K562 (cell line): ENCODE measurements at regions not wholly inside any gene's neighbourhood (a gene's known extent, or its start where the extent isn't known, plus 50 kb on each side); places are given as distances from the start of the nearest gene placed in this dataset.
A peak's percentile ranks its signal among the peaks of the same experiment; 100 is the strongest.

Source experiments
- ATAC-seq: fragments of 200-7000 bp; cut with Tn5 transposase; 3 replicates; pipeline ENCODE4 v1.9.1; 2020; ENCODE audit warnings: moderate library complexity
- BruUV-seq: library from RNA; stranded (reverse); fragments of 400-500 nt; replicated peaks from 2 replicates; lab custom pipeline; 2021; lab: Mats Ljungman, UMichigan
- CTCF ChIA-PET: fragments of 300-600 bp; formaldehyde crosslinking; extraction: SDS; loops from one replicate; lab custom pipeline; 2021; ENCODE audit warnings: low intra/inter-chr PET ratio; lab: Yijun Ruan, JAX
- POLR2A ChIA-PET: fragments of 300-600, 350-650 bp; sonication (Branson Sonifier 250); formaldehyde crosslinking; extraction: SDS; loops from one replicate; lab custom pipeline; 2021; ENCODE audit warnings: antibody characterized with exemption, inconsistent platforms; lab: Yijun Ruan, JAX
- DNase-seq, 4 experiments: peaks; one replicate each; pipeline versions ENCODE4 v3.0.0 to v3.0.0-alpha.2; 2011 to 2018; ENCODE audit warnings: low spot score in 3 of 4, mixed read lengths in 3 of 4; ENCODE audit errors: extremely low read depth in 1 of 4
- FAIRE-seq: peaks from 2 replicates; lab custom pipeline; 2011; peaks lifted over from hg19 to GRCh38; lab: Jason Lieb, UNC
- H2AFZ ChIP-seq: 2 replicates; pipeline ENCODE4 v1.6.0; 2011; ENCODE audit warnings: low read depth, low read length, control low read depth, inconsistent platforms
- H3K27ac ChIP-seq: fragments of 200-600 bp; 3 replicates; pipeline ENCODE4 v1.8.0; 2011; ENCODE audit warnings: low read depth, mild to moderate bottlenecking, control low read depth, inconsistent platforms, low read length, moderate library complexity, mixed read lengths; ENCODE audit errors: extremely low read depth
- H3K27me3 ChIP-seq, 2 experiments: fragments of 300-600 bp in 1 of 2; 2 replicates in 1 of 2; 3 replicates in 1 of 2; pipeline versions ENCODE4 v1.6.0 to v1.8.0; 2011; ENCODE audit warnings: inconsistent platforms in 2 of 2, low read length in 2 of 2, mild to moderate bottlenecking in 1 of 2, mixed read lengths in 1 of 2, moderate library complexity in 1 of 2; ENCODE audit not compliant: control insufficient read depth in 2 of 2, insufficient read depth in 2 of 2
- H3K36me3 ChIP-seq: fragments of 300-600 bp; 3 replicates; pipeline ENCODE4 v1.8.0; 2011; ENCODE audit warnings: mild to moderate bottlenecking, low read length, inconsistent platforms; ENCODE audit not compliant: control insufficient read depth, insufficient read depth
- H3K4me1 ChIP-seq, 2 experiments: fragments of 200-600 bp in 1 of 2; replicated peaks in 1 of 2; 2 replicates in 1 of 2; 3 replicates in 1 of 2; pipeline versions ENCODE4 v1.5.1 to v1.8.0; 2011; ENCODE audit warnings: inconsistent platforms in 2 of 2, low read length in 2 of 2, mild to moderate bottlenecking in 1 of 2, mixed read lengths in 1 of 2, moderate library complexity in 1 of 2; ENCODE audit not compliant: control insufficient read depth in 2 of 2, insufficient read depth in 2 of 2
- H3K4me2 ChIP-seq: 2 replicates; pipeline ENCODE4 v1.6.1; 2011; ENCODE audit warnings: low read length, control low read depth, inconsistent platforms, mixed read lengths; ENCODE audit not compliant: insufficient read depth
- H3K4me3 ChIP-seq: fragments of 200-600 bp; sonication (generic), shearing (Covaris generic); 2 replicates; pipeline ENCODE4 v1.5.1; 2016; ENCODE audit warnings: control low read depth, inconsistent platforms
- H3K79me2 ChIP-seq: fragments of 200-600 bp; 3 replicates; pipeline ENCODE4 v1.8.0; 2011; ENCODE audit warnings: low read length, inconsistent platforms; ENCODE audit not compliant: control insufficient read depth, insufficient read depth
- H3K9ac ChIP-seq, 2 experiments: 2 replicates each; pipeline versions ENCODE4 v1.6.0 to v1.6.1; 2011; ENCODE audit warnings: low read depth in 2 of 2, low read length in 2 of 2, control low read depth in 1 of 2, inconsistent platforms in 1 of 2, mild to moderate bottlenecking in 1 of 2, mixed read lengths in 1 of 2; ENCODE audit not compliant: insufficient read depth in 1 of 2
- H3K9me1 ChIP-seq: one replicate; pipeline ENCODE4 v1.6.0; 2011; ENCODE audit warnings: inconsistent platforms, mild to moderate bottlenecking, low read length, moderate library complexity; ENCODE audit not compliant: control insufficient read depth, insufficient read depth
- H3K9me3 ChIP-seq: replicated peaks from 2 replicates; pipeline ENCODE4 v1.5.1; 2011; ENCODE audit warnings: low read depth, low read length, inconsistent platforms; ENCODE audit not compliant: control insufficient read depth, insufficient read depth
- H4K20me1 ChIP-seq: replicated peaks from 2 replicates; pipeline ENCODE4 v1.6.1; 2011; ENCODE audit warnings: low read length, inconsistent platforms, mixed read lengths; ENCODE audit not compliant: control insufficient read depth, insufficient read depth
- HDAC6 ChIP-seq: IDR thresholded peaks from 2 replicates; pipeline ENCODE4 v1.6.1; 2012; ENCODE audit warnings: low read depth, mild to moderate bottlenecking, control low read depth, inconsistent platforms, low read length, moderate library complexity
- RAD21 ChIP-seq, 2 experiments: fragments of 250-450 bp in 1 of 2; fragments of 450-650 bp in 1 of 2; sonication (Bioruptor Pico) in 1 of 2; formaldehyde crosslinking in 1 of 2; IDR thresholded peaks in 1 of 2; conservative IDR thresholded peaks in 1 of 2; 2 replicates each; pipeline versions ENCODE4 v1.4.0 to v1.8.0; 2020 to 2022; ENCODE audit warnings: mild to moderate bottlenecking in 2 of 2, moderate library complexity in 1 of 2
- SRF ChIP-seq, 2 experiments: fragments of 250-450, 450-650 bp in 1 of 2; sonication (Bioruptor Pico) in 1 of 2; sonication (generic) in 1 of 2; formaldehyde crosslinking; IDR thresholded peaks; 2 replicates each; pipeline versions ENCODE4 v1.5.0 to v1.5.1; 2020 to 2022; ENCODE audit warnings: mild to moderate bottlenecking in 1 of 2, missing genetic modification reagents in 1 of 2
- TCF7 ChIP-seq: sonication (generic); IDR thresholded peaks from 2 replicates; pipeline ENCODE4 v1.6.1; 2016; ENCODE audit warnings: antibody characterized with exemption, borderline replicate concordance
- ZNF431 ChIP-seq: sonication (generic); formaldehyde crosslinking; IDR thresholded peaks from 2 replicates; pipeline ENCODE4 v1.8.0; 2022; ENCODE audit warnings: mild to moderate bottlenecking, missing genetic modification reagents
- WGBS: fragments of 100-300 bp; shearing (Covaris generic); methylation state at CpG from one replicate; pipeline ENCODE4 v1.1.6; 2016; ENCODE audit warnings: low coverage, mixed read lengths; ENCODE audit not compliant: insufficient coverage; ENCODE audit errors: missing lambda C conversion rate; 5-methylcytosine and 5-hydroxymethylcytosine counted together
- in situ Hi-C: fragments of 300-500 bp; cut with MboI; formaldehyde crosslinking; loops from 4 replicates; pipeline ENCODE4 v1.15.0; 2018; ENCODE audit warnings: inconsistent platforms, mixed read lengths
- intact Hi-C: fragments of 100-400 bp; cut with micrococcal nuclease; formaldehyde crosslinking; loops from 2 replicates; pipeline ENCODE4 v1.14.2; 2022

DNA sequence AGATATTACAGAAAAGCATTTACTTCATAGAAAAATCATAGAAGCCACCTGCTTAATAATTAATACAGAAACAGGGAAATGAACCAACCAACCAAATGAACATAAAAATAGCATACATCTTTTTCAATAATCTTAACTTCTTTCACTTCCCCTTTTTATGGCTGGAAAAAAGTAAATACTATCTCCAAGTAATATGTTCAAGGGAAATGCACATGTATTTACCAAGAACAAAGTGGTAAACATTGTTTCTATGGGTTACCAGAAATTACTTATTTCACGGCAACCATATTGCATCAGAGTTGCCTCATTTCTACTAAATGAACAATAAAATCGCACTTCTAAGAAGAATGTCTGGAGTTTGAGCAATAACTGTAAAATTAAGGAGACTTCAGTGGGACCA lies 321.3 kb downstream of the TMA16 start:
- ChIA-PET CTCF (no interaction called here), POLR2A (no interaction called here)
- no peaks in the 10 kb centered on the region for H3K9me3 ChIP-seq
- in situ Hi-C loops, result no loop called here
- H3K4me3 ChIP-seq, result no peak overlapping the region
- no peak overlapping the region for H3K27ac ChIP-seq
- H3K4me2 ChIP-seq, result no peak overlapping the region
- H3K36me3 ChIP-seq, result no peaks in the 10 kb centered on the region
- intact Hi-C loops, result no loop called here
- no peak overlapping the region for H2AFZ ChIP-seq
- no peaks in the 10 kb centered on the region for H3K79me2 ChIP-seq
- no peak for FAIRE-seq
- H4K20me1 ChIP-seq, result no peaks in the 10 kb centered on the region
- no peak for TF ChIP-seq ZNF431 (CRISPR knock-in tag)
- TF ChIP-seq SRF (CRISPR knock-in tag; IDR thresholded peaks at IDR 0.05), result no peak
- TF ChIP-seq, all 486 proteins: peak for 0
- no peak overlapping the region for H3K9ac ChIP-seq
- BruUV-seq, result no TSS peak
- H3K27me3 ChIP-seq, result no peaks in the 10 kb centered on the region
- H3K4me1 ChIP-seq, result no peaks in the 10 kb centered on the region
- WGBS, result 0% methylated on average over 2 of the region's 2 CpGs
- ATAC-seq, result no peak
- DNase-seq, result no peak
- H3K9me1 ChIP-seq, result no peaks in the 10 kb centered on the region

DNA sequence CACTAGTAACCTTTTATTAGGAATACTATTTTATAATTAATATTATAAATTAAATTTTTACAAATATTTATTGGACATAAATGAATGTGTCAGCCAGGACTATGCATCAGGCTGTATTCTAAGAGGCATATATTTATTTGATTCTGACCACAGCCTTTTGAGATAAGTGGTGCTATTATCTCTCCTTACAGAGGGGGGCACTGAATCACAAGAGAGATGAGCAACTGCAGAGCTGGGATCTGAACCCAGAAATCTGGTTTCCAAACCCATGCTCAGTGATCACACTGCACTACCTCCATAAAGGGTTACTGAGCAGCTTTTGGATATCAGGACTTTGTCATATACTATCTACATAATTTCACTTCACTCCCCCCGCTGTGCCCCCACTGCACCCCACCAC lies 322.0 kb downstream of the TMA16 start:
- Histone ChIP-seq H3K4me1 (no peaks in the 10 kb centered on the region), H3K9me1 (no peaks in the 10 kb centered on the region), H3K27ac (no peak overlapping the region), H3K9me3 (no peaks in the 10 kb centered on the region), H2AFZ (no peak overlapping the region), H3K4me3 (no peak overlapping the region), H3K79me2 (no peaks in the 10 kb centered on the region), H3K4me2 (no peak overlapping the region), H3K27me3 (no peaks in the 10 kb centered on the region), H3K36me3 (no peaks in the 10 kb centered on the region), H3K9ac (no peak overlapping the region), H4K20me1 (no peaks in the 10 kb centered on the region)
- POLR2A ChIA-PET, result no interaction called here
- in situ Hi-C loops (no loop called here), intact Hi-C loops (no loop called here)
- no TSS peak for BruUV-seq
- DNase-seq, result no peak
- TF ChIP-seq TCF7 (no peak), HDAC6 (no peak), RAD21 (CRISPR knock-in tag; conservative IDR thresholded peaks at IDR 0.05 in 1 of 2, IDR thresholded peaks at IDR 0.05 in 1 of 2) (peak in 1 of 2 experiments; percentile 27; a peak in 1 of 4 replicates)
- no peak for FAIRE-seq
- CTCF ChIA-PET, result no interaction called here
- 0% methylated on average over 1 of the region's 1 CpG for WGBS
- ATAC-seq, result no peak
